Mucosa of gallbladder (tissue), 1 donor: ENCODE measurements at regions not wholly inside any gene's neighbourhood (a gene's known extent, or its start where the extent isn't known, plus 50 kb on each side); places are given as distances from the start of the nearest gene placed in this dataset.
"Not testable (repeated sequence)": the region's sequence is repeated elsewhere in the genome, so short reads cannot be mapped to it uniquely, and the experiment has no call there.

Experiments
- DNase-seq: peaks from one replicate; pipeline ENCODE4 v3.0.0-alpha.2; 2020; ENCODE audit warnings: low spot score
- donor health status: DM: no; HTN: no; CAD: no.

GRCh38 chr6:55957961-55958422 lies 82.6 kb upstream of the BMP5 start:
- DNase-seq: no peak

- DNase-seq: no peak
These were observed 80.3 kb upstream of the BMP5 start for GRCh38 chr6:55955684-55956083.

- no peak for DNase-seq
These were observed 79.0 kb upstream of the BMP5 start for GRCh38 chr6:55954436-55954835.

- DNase-seq: no peak
These were observed 77.9 kb upstream of the BMP5 start for GRCh38 chr6:55953335-55953734.

GRCh38 chr6:55950071-55950814 lies 74.9 kb upstream of the BMP5 start:
- no peak for DNase-seq

GRCh38 chr6:55943329-55943728 lies 67.9 kb upstream of the BMP5 start:
- no peak for DNase-seq

- no peak for DNase-seq
These were observed 66.3 kb upstream of the BMP5 start for GRCh38 chr6:55941702-55942101.

- no peak for DNase-seq
These were observed 62.7 kb upstream of the BMP5 start for GRCh38 chr6:55937951-55938690.

- no peak for DNase-seq
These were observed 62.0 kb upstream of the BMP5 start for GRCh38 chr6:55937261-55937947.

GRCh38 chr6:55931101-55931500 lies 55.7 kb upstream of the BMP5 start:
- no peak for DNase-seq

GRCh38 chr6:55927713-55928112 lies 52.3 kb upstream of the BMP5 start:
- not testable (repeated sequence) for DNase-seq

GRCh38 chr6:55925292-55925691 lies 49.9 kb upstream of the BMP5 start:
- no peak for DNase-seq
